Amniotic epithelial cell (primary cell): ENCODE measurements at regions not wholly inside any gene's neighbourhood (a gene's known extent, or its start where the extent isn't known, plus 50 kb on each side); places are given as distances from the start of the nearest gene placed in this dataset.
A peak's percentile ranks its signal among the peaks of the same experiment; 100 is the strongest.
"Not testable (repeated sequence)": the region's sequence is repeated elsewhere in the genome, so short reads cannot be mapped to it uniquely, and the experiment has no call there.

Experiments used
- DNase-seq: peaks from one replicate; pipeline ENCODE4 v3.0.0-alpha.2; 2010; ENCODE audit warnings: low read depth

DNA sequence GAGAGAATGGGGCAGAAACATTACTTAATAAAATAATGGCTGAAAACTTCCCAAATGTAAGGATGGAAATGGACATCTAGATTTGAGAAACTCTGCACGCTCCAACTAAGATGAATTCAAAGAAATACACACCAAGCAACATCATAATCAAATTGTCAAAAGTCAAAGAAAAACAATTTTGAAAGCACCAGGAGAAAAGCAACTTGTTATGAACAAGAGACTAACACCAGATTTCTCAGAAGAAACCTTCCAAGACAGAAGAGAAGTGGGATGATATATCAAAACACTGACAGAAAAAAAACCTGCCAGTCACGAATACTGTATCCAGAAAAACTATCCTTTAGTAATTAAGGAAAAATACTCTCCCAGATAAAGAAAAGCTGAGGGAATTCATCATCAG lies 208.6 kb upstream of the SAMSN1 start:
- DNase-seq = no peak

GRCh38 chr21:14754259-14754604 lies 208.1 kb upstream of the SAMSN1 start:
- DNase-seq = no peak

DNA sequence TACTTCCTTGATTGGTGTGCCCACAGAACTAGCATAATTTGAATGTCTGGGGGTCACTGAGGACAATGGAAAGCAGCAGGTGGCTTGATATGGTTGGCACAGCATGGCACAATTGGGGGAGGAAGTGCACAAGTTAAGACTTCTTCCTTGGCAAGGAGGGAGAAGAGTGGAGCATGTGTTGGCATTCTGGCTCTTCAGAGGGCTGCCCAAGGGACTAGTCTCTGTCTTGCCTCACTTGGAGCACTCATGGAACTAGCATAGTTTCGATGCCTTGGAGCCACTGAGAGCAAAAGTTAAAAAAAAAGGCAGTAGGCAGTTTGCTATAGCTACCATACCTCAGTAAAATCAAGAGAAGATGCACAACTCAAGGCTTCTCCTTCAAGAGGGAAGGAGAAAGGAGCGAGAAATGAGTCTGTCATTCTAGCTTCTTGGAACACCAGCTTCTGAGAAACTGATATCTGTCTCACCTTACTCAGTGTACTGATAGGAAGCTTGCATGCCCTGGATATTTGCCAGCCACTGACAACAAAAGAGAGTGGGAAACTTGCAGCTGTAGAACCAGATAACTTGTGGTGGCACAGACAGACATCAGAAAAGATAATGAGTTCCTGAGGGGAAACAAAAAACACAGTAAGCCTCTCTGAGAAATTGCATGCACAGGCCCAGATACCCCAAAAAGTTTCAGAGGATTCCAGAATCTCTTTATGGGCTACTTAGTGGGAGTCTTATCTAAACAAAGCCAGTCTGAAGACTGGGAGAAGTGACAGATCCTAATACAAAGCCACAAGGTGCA lies 207.5 kb upstream of the SAMSN1 start:
- no peak for DNase-seq

GRCh38 chr21:14753069-14753465 lies 207.0 kb upstream of the SAMSN1 start:
- DNase-seq = no peak

GRCh38 chr21:14752345-14752909 lies 206.3 kb upstream of the SAMSN1 start:
- no peak for DNase-seq

GRCh38 chr21:14751602-14752344 lies 205.7 kb upstream of the SAMSN1 start:
- DNase-seq = no peak

DNA sequence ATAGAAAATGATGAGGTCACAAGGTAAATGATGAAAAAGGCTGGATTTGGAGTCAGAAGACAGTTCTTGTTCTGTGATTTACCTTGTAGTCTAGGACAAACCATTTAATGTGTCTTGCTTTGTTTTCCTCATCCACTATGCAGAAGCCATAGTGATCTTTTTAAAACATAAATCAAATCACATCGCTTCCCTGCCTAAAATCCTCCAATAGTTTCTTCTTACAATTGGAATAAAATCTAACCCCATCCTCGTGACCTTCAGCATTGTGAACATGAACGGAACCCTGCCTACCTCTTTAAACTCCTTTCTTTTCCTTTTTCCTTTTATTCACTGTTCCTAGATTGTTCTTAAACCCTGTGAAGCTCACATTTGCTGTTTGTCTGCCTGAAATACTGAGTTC lies 204.9 kb upstream of the SAMSN1 start:
- DNase-seq = no peak

DNA sequence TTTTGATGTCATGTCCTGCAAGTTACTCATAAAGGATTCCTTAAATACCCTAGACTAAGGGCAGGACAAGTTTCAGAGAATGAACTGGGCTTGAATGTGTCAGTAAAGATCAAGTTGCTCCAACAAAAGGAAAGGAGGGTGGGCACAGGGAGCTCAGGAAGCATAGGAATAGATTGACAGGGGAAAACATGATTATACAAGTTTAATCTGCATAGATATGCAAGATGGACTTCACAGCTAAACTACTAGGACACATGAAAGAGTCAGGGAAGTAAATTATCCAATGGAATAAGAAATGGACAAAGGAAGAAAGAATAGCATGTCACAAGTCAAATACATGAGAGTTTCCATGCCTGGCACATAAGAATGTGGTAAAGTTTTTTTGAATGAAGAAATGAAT lies 203.9 kb upstream of the SAMSN1 start:
- DNase-seq = no peak

GRCh38 chr21:14748662-14749061 lies 202.5 kb upstream of the SAMSN1 start:
- no peak for DNase-seq

- DNase-seq = no peak
Measured at GRCh38 chr21:14744368-14744767, 198.3 kb upstream of the SAMSN1 start.

- DNase-seq = no peak
Measured at GRCh38 chr21:14742119-14742518, 196.0 kb upstream of the SAMSN1 start.

DNA sequence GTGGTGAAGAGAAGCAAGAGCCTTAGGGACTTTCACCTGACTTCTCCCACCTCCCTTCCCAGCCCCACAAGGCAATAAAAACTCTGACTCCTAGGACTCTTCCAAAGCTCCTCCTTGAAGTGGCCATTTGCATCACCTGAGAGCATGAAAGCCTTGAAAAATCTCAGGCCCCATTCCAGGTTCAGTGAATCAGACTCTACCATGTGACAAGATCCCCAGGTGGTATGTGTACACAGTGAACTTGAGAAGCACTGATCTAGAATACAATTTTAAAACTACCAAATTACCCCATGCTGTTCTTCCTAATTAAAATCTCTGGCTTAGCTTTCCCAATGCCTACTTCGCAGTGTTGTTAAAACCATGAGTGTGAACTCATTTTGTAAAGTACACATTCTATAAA lies 195.1 kb upstream of the SAMSN1 start:
- DNase-seq = no peak

GRCh38 chr21:14740692-14741091 lies 194.6 kb upstream of the SAMSN1 start:
- DNase-seq = no peak

DNA sequence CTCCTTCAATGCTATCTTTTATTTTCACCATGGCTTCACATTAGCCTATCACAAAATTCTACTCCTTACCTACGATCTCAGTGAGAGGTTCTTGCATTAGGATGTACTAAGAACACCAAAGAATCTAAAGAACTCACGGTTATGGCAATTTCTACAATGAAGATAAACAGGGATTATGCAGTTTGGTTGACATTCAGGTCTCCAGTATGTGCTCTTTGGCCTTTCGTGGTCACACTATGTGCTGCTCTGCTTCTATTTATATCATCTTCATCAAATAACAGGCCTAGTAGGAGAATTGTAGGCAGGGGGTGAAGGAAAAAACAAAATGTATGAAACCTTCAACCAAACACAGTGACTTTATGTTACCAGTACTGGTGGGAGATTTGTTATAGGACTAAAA lies 194.0 kb upstream of the SAMSN1 start:
- DNase-seq = no peak

DNA sequence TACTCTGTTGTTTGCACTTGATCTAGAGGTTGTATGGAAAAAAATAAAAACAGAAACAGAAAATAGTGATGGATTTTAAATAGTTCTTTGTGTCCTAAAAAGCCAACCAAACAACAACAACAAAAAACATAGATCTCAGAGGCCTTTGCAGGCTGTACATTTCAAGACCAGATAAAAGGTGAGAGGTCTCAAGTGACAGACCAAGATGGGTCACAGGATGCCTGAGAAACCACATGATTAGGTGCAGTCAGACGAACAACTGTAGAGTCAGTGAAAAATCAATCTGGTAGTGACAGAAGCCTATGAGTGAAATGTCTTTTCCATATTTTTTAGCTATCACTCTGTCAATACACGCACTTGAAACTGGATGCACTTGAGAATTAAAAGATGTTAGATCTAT lies 193.5 kb upstream of the SAMSN1 start:
- no peak for DNase-seq

- DNase-seq = not testable (repeated sequence)
Measured at GRCh38 chr21:14738576-14738975, 192.5 kb upstream of the SAMSN1 start.

GRCh38 chr21:14737922-14738321 lies 191.8 kb upstream of the SAMSN1 start:
- peak; percentile 26 for DNase-seq

DNA sequence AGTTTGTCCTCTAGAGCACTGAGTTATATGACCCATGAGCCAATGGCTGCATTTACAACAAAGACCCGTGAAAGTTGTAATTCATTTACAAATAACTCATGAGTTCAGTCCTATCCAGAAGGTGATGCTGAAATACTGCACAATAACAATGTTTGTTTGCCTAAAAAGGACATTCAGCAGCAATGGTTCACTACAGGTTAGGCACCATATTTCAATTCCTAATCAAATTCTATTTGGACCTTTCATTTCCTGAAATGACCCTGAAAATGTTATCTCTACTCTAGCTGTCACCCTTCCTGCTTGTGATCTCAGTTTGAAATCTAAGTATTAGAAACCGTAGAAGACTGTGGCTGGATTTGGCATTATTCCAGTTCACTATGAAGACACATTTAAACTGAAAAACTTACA lies 191.2 kb upstream of the SAMSN1 start:
- DNase-seq = no peak

DNA sequence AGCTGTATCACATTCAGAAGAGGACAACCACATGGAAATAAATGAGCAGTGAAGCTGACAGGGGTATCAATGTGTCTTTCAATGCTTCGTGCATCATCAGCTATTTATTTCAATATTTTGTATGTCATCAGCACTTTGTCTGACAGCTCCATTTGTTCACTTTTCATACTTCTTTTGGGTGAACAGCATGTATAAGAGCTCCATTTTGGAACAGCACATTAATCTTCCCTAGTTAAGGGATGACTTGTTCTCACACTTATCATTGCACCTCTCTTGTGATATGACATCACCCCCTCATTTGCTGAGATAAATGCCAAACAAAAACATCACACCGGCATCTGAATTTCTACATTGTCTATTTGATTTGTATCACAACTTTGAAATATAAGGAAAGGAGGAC lies 190.6 kb upstream of the SAMSN1 start:
- no peak for DNase-seq

DNA sequence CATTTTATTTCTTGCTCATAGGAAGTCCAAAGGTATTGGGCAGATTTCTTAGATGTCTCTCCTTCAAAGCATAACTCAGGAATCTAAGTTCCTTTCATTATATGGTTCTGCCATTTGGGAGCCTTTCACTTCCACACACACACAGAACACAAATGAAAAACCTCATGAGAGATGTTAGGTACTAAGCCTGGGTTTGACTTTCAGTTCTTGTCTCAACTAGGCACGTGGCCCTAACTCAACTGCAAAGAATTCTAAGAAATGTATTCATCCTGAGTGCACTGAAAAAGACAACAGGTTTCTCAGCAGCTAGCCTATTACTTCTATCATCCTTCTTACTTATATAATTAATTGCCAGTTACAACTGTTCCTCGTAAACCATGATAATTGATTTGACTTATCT lies 190.0 kb upstream of the SAMSN1 start:
- DNase-seq = no peak

DNA sequence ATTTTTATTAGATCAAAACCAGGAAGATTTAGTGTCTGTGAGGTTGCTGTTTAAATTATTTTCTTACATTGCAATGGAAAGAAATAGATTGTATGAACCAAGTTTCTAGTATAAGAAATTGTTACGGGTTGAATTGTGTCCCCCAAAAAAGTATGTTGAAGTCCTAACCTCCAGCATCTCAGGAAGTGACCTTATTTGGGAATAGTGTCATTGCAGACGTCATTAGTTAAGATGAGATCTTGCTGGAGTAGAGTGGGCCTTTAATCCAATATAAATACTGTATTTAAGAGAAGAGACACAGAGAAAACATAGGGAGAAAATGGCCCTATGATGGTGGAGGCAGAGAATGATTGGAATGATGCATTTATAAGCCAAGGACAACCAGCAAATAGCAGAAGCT lies 188.7 kb upstream of the SAMSN1 start:
- no peak for DNase-seq

DNA sequence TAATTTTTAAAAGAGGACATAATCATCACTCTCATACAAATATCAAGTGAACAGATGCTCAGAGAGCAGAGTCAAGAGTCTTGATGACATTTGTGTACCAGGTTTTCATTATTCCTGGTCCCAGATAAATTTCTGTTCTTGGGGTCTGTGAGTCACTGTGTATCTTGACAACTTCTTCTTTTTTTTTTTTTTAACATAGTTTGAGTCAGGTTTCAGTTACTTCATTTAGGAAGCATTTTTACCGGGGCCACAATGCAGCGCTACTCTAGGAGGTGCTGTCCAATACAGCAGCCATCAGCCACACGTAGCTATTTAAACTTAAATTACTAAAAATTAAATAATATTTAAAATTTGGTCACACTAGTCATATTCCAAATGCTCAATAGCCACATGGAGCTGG lies 188.1 kb upstream of the SAMSN1 start:
- DNase-seq = no peak

DNA sequence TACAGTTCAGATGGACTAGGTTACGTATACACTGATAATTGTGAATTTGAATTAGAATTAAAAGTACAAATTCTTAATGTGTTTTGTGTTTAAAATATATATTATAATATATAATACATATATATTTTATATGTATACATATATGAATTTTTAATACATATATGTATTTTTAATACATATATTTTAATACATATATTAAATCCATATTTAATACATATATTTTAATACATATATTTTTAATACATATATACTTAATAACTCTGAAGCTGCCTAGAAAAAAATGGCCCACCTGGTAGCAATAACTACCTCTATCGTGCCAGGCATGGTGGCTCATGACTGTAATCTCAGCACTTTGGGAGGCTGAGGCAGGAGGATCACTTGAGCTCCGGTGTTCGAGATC lies 179.1 kb upstream of the SAMSN1 start:
- no peak for DNase-seq
